Mesendoderm (in vitro differentiated cells): ENCODE measurements at regions not wholly inside any gene's neighbourhood (a gene's known extent, or its start where the extent isn't known, plus 50 kb on each side); places are given as distances from the start of the nearest gene placed in this dataset.

Experiments used
- DNase-seq: peaks from one replicate; pipeline ENCODE4 v3.0.0; 2013
- H2AK5ac ChIP-seq: 2 replicates; pipeline ENCODE4 v1.6.1; 2013; ENCODE audit warnings: low read length, inconsistent platforms
- H2BK120ac ChIP-seq: 2 replicates; pipeline ENCODE4 v1.6.1; 2013; ENCODE audit warnings: low read depth, mild to moderate bottlenecking, low read length, moderate library complexity, mixed read lengths
- H2BK15ac ChIP-seq: replicated peaks from 2 replicates; pipeline ENCODE4 v1.6.1; 2013; ENCODE audit warnings: low read depth, mild to moderate bottlenecking, moderate library complexity
- H2BK5ac ChIP-seq: 2 replicates; pipeline ENCODE4 v1.6.1; 2013; ENCODE audit warnings: low read length, inconsistent platforms
- H3K18ac ChIP-seq: 2 replicates; pipeline ENCODE4 v1.6.1; 2013; ENCODE audit warnings: mild to moderate bottlenecking, low read length, mixed read lengths
- H3K23ac ChIP-seq: one replicate; pipeline ENCODE4 v1.6.1; 2013; ENCODE audit warnings: low read length
- H3K27ac ChIP-seq: 2 replicates; pipeline ENCODE4 v1.5.1; 2013; ENCODE audit warnings: low read depth, mild to moderate bottlenecking, inconsistent platforms, low read length, moderate library complexity
- H3K27me3 ChIP-seq: 2 replicates; pipeline ENCODE4 v1.6.1; 2013; ENCODE audit warnings: low read length, control low read depth, mild to moderate bottlenecking, inconsistent platforms; ENCODE audit not compliant: insufficient read depth, poor library complexity
- H3K36me3 ChIP-seq: 2 replicates; pipeline ENCODE4 v1.6.1; 2013; ENCODE audit warnings: low read length, inconsistent platforms; ENCODE audit not compliant: control insufficient read depth, insufficient read depth
- H3K4ac ChIP-seq: one replicate; pipeline ENCODE4 v1.6.1; 2013; ENCODE audit warnings: low read depth, mild to moderate bottlenecking, low read length, moderate library complexity
- H3K4me1 ChIP-seq: 2 replicates; pipeline ENCODE4 v1.6.1; 2013; ENCODE audit warnings: low read depth, low read length, inconsistent platforms; ENCODE audit not compliant: control insufficient read depth
- H3K4me2 ChIP-seq: 2 replicates; pipeline ENCODE4 v1.6.1; 2013; ENCODE audit warnings: low read length
- H3K4me3 ChIP-seq: 2 replicates; pipeline ENCODE4 v1.5.1; 2013; ENCODE audit warnings: mild to moderate bottlenecking, low read length
- H3K56ac ChIP-seq: one replicate; pipeline ENCODE4 v1.6.1; 2013; ENCODE audit warnings: low read length
- H3K79me1 ChIP-seq: 2 replicates; pipeline ENCODE4 v1.6.1; 2013; ENCODE audit warnings: low read length, inconsistent platforms
- H3K79me2 ChIP-seq: 2 replicates; pipeline ENCODE4 v1.6.1; 2013; ENCODE audit warnings: mild to moderate bottlenecking, low read length; ENCODE audit not compliant: control insufficient read depth, insufficient read depth
- H3K9ac ChIP-seq: 2 replicates; pipeline ENCODE4 v1.6.1; 2013; ENCODE audit warnings: low read length, inconsistent platforms
- H4K5ac ChIP-seq: one replicate; pipeline ENCODE4 v1.6.1; 2013; ENCODE audit warnings: low read length
- H4K8ac ChIP-seq: one replicate; pipeline ENCODE4 v1.6.1; 2013; ENCODE audit warnings: low read depth, mild to moderate bottlenecking, control low read depth, low read length, moderate library complexity
- WGBS: extraction: QIAGEN DNeasy Blood & Tissue Kit; methylation state at CpG from one replicate; pipeline ENCODE4 v1.1.7; 2013; ENCODE audit warnings: low lambda C conversion rate, missing lambda C conversion rate; ENCODE audit not compliant: insufficient coverage; ENCODE audit errors: extremely low coverage; 5-methylcytosine and 5-hydroxymethylcytosine counted together

DNA sequence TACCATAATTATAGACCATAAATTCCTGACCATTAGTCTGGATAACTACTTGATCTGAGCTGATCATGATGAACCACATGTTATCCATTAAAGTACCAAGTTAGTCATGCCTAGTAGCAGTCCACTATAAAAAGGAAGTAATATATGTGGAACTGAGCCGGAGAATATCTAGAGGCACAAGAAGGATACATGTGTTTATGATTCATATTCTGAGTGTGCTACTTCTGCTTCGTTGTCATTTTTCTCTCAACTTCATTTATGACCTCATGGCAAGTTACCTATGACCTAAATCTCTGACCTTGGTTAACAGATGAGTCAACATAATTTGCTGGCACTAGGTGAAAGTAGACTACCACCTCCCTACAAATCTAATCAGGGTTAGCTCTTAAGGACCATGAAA, 56.5 kb upstream of the ANKRD17 start:
- DNase-seq, result no peak
- WGBS, result no CpG with 5 or more reads among the region's 2 CpGs

GRCh38 chr4:73312967-73313366, 54.4 kb upstream of the ANKRD17 start:
- H3K9ac ChIP-seq, result no peak overlapping the region
- H2BK15ac ChIP-seq, result no peak overlapping the region
- H4K5ac ChIP-seq, result no peak overlapping the region
- no peaks in the 10 kb centered on the region for H3K79me1 ChIP-seq
- H3K23ac ChIP-seq, result no peak overlapping the region
- H3K27ac ChIP-seq, result no peak overlapping the region
- no peak overlapping the region for H2BK5ac ChIP-seq
- no peak overlapping the region for H3K4me3 ChIP-seq
- no peak overlapping the region for H2BK120ac ChIP-seq
- H2AK5ac ChIP-seq, result no peak overlapping the region
- no peaks in the 10 kb centered on the region for H3K27me3 ChIP-seq
- WGBS, result no CpG with 5 or more reads among the region's 1 CpG
- H3K18ac ChIP-seq, result no peak overlapping the region
- no peak overlapping the region for H3K4me2 ChIP-seq
- no peak overlapping the region for H3K4ac ChIP-seq
- no peaks in the 10 kb centered on the region for H3K36me3 ChIP-seq
- no peak overlapping the region for H4K8ac ChIP-seq
- H3K56ac ChIP-seq, result no peak overlapping the region
- no peaks in the 10 kb centered on the region for H3K4me1 ChIP-seq
- H3K79me2 ChIP-seq, result no peaks in the 10 kb centered on the region
- DNase-seq, result no peak

More for the DNA sequence above, 56.5 kb upstream of the ANKRD17 start:
- Histone ChIP-seq H3K4ac (no peak overlapping the region), H3K36me3 (no peaks in the 10 kb centered on the region), H3K79me1 (no peaks in the 10 kb centered on the region), H4K5ac (no peak overlapping the region), H3K56ac (no peak overlapping the region), H3K18ac (no peak overlapping the region), H3K9ac (no peak overlapping the region), H3K23ac (no peak overlapping the region), H2BK5ac (no peak overlapping the region), H3K4me2 (no peak overlapping the region), H2AK5ac (no peak overlapping the region), H3K4me1 (peaks cover 2% of the 10 kb centered on the region), H3K27me3 (no peaks in the 10 kb centered on the region), H2BK120ac (no peak overlapping the region), H2BK15ac (no peak overlapping the region), H3K4me3 (no peak overlapping the region), H3K27ac (no peak overlapping the region), H3K79me2 (no peaks in the 10 kb centered on the region), H4K8ac (no peak overlapping the region)

DNA sequence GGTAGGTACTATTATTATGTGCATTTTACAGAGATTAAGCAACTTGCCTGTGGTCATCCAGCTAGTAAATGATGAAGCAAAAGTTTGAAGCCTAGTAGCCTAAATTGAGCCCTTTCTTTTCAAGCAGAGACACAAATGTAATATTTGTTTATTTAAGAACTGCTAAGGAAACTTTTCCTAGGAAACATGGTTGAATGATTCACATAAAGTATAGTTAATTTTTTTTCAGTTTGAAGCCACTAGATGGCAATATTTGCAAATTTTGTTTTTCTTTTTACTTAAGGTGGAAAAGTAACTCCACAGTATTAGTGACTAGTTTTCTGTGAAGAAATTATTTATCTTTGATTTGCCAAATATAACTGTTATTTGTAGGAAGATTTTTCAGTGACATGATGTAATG, 52.8 kb upstream of the ANKRD17 start:
- Histone ChIP-seq H3K4me3 (no peak overlapping the region), H2BK120ac (no peak overlapping the region), H3K23ac (no peak overlapping the region), H3K79me1 (no peaks in the 10 kb centered on the region), H3K4me2 (no peak overlapping the region), H3K9ac (no peak overlapping the region), H3K56ac (no peak overlapping the region), H3K27me3 (no peaks in the 10 kb centered on the region), H3K4ac (no peak overlapping the region), H3K79me2 (no peaks in the 10 kb centered on the region), H2BK5ac (no peak overlapping the region), H3K18ac (no peak overlapping the region), H3K36me3 (no peaks in the 10 kb centered on the region), H4K5ac (no peak overlapping the region), H2BK15ac (no peak overlapping the region), H3K27ac (no peak overlapping the region), H2AK5ac (no peak overlapping the region), H4K8ac (no peak overlapping the region), H3K4me1 (no peaks in the 10 kb centered on the region)
- DNase-seq, result peak; percentile 11

DNA sequence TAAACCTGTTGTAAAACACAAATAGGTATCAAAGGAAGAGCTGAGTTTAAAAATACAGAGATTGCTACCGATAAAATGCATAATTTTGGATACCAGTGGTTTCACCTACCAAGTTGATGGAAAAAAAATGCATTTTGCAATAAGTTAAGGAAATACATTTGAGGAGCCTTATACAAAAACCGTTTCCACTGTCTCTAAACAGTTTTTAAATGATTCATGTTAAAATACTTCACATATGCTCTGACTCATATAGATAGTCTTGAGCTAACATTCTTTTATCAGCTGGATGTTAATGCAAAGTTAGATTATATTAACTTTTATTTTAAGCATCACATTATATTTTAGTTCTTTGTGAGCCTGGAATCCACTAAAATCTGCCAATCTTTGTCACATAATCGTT, 50.6 kb upstream of the ANKRD17 start:
- DNase-seq, result no peak
- no peaks in the 10 kb centered on the region for H3K27me3 ChIP-seq
- no peaks in the 10 kb centered on the region for H3K79me1 ChIP-seq
- no peak overlapping the region for H4K5ac ChIP-seq
- H2BK5ac ChIP-seq, result no peak overlapping the region
- no peak overlapping the region for H3K56ac ChIP-seq
- H3K79me2 ChIP-seq, result no peaks in the 10 kb centered on the region
- no peak overlapping the region for H2AK5ac ChIP-seq
- WGBS, result no CpG with 5 or more reads among the region's 3 CpGs
- H3K4me1 ChIP-seq, result no peaks in the 10 kb centered on the region
- H3K23ac ChIP-seq, result no peak overlapping the region
- no peak overlapping the region for H2BK120ac ChIP-seq
- no peak overlapping the region for H3K9ac ChIP-seq
- no peak overlapping the region for H3K4me2 ChIP-seq
- no peak overlapping the region for H3K4me3 ChIP-seq
- no peak overlapping the region for H4K8ac ChIP-seq
- no peak overlapping the region for H3K18ac ChIP-seq
- no peak overlapping the region for H3K27ac ChIP-seq
- no peaks in the 10 kb centered on the region for H3K36me3 ChIP-seq
- H3K4ac ChIP-seq, result no peak overlapping the region
- no peak overlapping the region for H2BK15ac ChIP-seq
